Colon (tissue), 2 donors: ENCODE measurements at regions not wholly inside any gene's neighbourhood (a gene's known extent, or its start where the extent isn't known, plus 50 kb on each side); places are given as distances from the start of the nearest gene placed in this dataset.
"Not testable (repeated sequence)": the region's sequence is repeated elsewhere in the genome, so short reads cannot be mapped to it uniquely, and the experiment has no call there.

Experiments used
- FAIRE-seq: peaks from 2 replicates; lab custom pipeline; 2012; peaks lifted over from hg19 to GRCh38; lab: Jason Lieb, UNC
- donor health status: control.
- donor health status: control.

- FAIRE-seq, result no peak
Measured at GRCh38 chr15:26125664-26126063, 262.5 kb upstream of the ATP10A start.

DNA sequence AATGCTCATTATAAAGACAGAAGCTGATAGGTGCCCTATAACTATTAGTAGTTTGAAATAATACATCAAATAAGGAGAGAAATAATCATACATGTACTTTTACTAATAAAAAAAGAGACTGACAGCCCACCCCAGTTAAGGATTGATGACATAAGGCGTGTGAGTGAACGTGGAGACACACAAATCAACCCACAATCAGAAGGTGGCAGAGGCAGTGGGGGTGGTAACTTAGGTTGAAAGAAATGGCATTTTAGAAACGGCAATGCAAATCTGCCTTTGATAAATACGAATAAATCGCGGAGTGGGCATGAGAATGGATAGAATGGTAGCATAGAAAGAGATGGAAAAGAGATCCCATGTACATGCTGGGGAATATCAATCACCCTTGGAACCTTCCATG lies 256.2 kb upstream of the ATP10A start:
- FAIRE-seq, result no peak

DNA sequence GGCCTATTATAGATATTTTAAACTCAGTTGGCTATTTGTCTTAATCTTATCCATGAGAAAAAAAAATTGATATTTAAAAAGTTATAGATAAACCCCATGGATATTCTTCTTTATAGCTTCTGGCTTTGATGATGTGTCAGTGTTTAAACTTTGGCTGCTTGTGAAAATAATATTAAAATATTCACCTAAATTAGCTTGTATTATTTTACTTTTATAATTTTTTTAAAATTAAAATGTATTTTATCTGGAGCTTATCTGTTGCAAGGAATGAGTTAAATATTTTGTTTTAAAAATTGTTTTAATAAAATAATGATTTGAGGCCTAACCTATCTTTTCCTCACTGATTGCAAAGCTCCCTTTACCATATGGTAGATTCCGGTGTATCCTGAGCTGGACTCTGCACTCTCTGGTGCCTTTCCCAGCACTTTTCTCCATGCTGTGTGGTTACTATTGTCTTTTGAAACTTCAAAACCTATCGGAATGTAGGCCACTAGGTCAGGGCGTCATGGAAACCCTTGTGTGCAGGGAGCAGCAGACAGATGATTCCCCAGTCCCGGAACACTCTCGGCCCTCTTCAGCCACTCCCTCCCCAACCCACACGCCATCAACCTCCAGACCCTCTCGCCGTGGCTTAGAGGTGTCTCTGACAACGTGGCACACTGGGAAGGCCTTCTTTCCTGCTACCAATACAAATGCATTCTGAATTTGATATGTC lies 252.3 kb upstream of the ATP10A start:
- FAIRE-seq, result no peak

GRCh38 chr15:26114128-26114527 lies 251.0 kb upstream of the ATP10A start:
- FAIRE-seq, result not testable (repeated sequence)

GRCh38 chr15:26113296-26113695 lies 250.2 kb upstream of the ATP10A start:
- no peak for FAIRE-seq

DNA sequence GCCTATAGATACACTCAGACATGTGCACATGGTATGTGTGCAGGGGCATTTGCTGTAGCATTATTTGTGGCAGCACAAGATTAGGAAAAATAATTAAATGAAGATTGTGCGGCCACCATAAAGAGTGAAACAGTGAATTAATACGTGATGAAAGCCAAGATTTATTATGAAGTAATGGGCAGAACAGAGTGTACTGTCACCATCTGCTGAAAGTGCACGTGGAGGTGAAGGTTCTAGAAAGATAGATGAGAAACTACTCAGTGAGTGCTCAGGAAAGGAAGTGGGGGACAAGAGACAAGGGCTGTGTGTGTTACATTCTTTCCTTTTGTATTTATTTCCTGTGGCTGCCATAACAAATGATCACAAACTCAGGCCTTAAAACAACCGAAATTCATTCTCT lies 246.1 kb upstream of the ATP10A start:
- no peak for FAIRE-seq

GRCh38 chr15:26106556-26106955 lies 243.4 kb upstream of the ATP10A start:
- FAIRE-seq, result no peak

GRCh38 chr15:26103002-26103404 lies 239.9 kb upstream of the ATP10A start:
- no peak for FAIRE-seq

DNA sequence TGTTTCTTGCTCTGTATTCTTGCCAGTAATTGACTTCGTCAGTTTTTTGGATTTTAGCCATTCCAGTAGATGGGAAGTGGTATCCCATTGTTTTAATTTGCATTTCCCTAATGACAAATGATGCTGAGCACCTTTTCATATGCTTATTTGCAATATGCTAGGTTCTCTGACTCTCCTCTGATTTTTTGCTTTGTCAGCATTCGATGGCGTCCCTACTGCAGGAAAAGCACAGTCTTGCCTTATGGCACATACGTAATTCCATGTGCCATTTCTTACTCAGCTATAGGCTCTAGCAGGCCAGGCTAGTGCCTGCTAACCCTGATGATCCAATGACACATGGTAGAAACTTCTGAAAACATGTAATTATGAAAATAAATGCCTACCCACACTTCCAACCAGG lies 239.2 kb upstream of the ATP10A start:
- no peak for FAIRE-seq

DNA sequence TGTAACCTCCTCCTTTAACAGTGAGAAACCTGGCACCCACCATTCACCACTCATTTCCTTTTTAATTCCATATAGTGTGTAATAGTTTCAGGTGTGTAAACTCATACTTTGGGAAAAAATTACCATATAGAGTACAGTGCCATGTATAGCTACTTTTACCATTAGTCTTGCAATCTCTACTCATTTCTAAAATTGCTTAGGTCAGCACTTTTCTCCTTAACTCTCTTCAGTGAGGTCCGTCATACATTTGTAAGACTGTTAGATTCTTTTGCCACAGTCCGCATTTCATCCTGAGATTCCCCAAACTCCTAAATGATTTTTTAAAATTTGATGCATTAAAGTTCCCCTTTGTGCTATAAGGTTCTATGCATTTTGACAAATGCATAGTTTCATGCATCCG lies 238.3 kb upstream of the ATP10A start:
- FAIRE-seq, result no peak

DNA sequence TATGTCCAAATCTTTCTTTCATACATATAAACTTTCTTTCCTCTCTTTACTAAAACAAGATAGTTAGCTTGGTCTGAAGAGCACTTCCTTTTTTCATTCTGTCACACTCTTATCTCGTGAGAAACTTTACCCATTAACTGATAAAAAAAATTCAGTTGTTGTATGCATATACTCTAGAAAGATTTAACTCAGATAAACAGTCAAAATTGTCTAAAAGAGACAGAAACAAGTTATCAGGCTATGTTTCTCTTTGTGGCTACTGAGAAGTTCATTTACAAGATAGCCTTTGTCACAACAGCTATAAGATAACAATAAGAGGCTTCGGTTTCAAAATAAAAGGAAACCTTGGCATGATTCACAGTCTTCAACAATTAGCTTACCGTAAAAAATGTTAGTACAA lies 235.7 kb upstream of the ATP10A start:
- no peak for FAIRE-seq

- no peak for FAIRE-seq
Measured at GRCh38 chr15:26097216-26097615, 234.1 kb upstream of the ATP10A start.

GRCh38 chr15:26096581-26096980 lies 233.5 kb upstream of the ATP10A start:
- FAIRE-seq, result no peak

DNA sequence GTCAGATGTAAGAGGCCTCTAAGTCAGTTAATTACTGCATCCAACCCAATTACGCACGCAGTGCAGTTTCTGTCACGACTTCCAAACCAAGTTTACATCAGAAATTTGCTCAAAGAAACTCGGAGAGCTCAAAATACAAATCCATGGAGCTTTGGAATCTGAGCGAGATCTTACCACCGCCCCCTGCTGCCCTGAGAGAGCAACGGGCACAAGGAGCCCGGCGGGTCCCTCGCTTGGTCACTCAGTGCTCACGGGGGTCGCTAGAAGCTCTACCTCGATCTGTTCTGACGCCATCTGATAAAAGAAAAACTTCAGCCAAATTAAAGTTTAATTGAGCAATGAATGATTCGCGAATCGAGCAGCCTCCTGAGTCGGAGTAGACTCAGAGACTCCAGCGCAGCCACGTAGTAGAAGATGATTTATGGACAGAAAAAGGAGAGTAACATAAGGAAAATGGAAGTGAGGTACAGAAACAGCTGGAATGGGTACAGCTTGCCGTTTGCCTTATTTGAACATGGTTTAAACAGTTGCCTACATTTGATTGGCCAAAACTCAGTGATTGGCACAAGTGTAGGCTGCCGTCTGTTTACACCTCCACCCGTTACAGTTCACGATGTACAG lies 232.7 kb upstream of the ATP10A start:
- FAIRE-seq, result no peak

DNA sequence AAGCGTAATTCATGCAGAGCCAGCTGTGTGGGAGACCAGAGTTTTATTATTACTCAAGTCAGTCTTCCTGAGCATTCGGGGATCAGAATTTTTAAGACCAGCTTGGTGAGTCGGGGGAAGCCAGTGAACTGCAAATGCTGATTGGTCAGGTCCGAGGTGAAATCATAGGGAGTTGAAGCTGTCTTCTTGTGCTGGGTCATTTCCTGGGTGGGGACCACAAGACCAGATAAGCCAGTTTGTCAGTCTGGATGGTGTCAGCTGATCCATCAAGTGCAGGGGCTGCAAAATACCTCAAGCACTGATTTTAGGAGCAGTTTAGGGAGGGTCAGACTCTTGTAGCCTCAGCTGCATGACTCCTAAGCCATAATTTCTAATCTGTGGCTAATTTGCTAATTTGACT lies 228.1 kb upstream of the ATP10A start:
- no peak for FAIRE-seq

GRCh38 chr15:26087881-26088280 lies 224.8 kb upstream of the ATP10A start:
- FAIRE-seq, result no peak

DNA sequence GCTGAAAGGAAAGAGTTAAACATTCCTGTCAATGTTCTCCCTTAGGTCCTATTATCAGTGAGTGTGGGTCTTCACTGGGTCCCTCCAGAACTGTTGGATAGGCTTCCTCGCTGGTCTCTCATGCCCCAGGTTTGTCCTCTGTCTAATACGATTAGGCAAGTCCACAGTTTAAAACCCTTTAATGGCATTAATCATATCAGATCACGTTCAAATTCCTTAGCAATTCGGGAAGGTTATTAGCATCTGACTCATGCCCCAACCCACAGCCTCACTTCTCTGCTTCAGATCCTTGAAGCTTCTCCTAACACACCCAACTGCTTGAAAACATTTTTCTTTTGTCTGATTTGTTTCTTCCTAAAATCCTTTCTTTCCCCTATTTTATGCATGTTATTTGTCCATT lies 224.3 kb upstream of the ATP10A start:
- no peak for FAIRE-seq

DNA sequence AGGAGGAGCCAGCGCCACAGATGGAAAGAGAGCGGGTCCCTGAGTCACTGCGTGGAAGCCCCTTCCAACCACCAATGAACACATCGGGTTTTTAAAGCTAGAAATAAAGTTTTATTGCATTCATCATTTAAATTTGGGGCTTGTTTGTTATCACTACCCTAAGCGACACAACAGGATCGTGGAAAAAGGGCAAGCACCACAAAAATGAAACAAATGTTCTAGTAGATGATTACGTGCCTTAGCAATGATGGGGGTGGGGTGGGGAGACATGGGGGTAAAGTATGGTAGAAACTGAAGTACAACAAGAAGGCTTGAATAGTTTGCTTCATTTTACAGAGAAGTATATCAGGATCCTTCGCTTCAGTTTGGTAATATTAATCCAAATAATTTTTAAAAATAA lies 221.6 kb upstream of the ATP10A start:
- no peak for FAIRE-seq

DNA sequence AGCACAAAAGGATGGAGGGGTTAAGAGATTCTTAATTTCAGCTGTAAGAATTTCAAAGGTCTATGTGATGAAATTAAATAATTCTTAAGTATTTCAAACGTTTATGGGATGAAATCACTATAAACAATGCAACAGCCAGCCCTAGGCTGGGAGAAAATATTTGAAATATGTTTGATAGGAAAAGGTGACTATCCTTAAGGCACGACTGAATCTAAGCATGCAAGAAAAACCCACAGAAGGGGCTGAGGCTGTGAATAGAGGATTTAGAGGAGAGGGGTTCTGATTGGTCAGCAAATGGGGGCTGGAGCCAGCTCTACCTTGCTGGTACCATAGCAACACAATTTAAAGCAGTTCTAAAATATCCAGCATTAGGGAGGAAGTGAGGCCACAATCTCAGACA lies 220.8 kb upstream of the ATP10A start:
- no peak for FAIRE-seq

DNA sequence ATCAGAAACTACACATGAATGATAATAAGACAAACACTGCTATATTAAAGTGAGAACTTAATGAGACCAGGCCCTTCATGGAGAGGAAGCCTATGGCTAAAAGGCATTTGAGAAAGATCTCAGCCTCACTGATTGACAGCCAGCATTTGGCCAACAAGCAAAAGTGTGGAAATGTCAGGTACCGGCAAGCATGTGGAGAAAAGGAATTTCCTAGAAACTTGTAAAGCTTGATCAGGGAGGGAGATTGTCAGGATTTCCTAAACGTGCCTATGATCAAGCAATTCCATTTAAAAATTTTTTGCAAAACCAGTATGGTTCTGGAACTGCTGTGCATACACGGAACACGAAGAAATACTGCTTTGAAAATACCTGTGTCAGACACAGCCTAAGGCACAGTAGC lies 220.3 kb upstream of the ATP10A start:
- no peak for FAIRE-seq

DNA sequence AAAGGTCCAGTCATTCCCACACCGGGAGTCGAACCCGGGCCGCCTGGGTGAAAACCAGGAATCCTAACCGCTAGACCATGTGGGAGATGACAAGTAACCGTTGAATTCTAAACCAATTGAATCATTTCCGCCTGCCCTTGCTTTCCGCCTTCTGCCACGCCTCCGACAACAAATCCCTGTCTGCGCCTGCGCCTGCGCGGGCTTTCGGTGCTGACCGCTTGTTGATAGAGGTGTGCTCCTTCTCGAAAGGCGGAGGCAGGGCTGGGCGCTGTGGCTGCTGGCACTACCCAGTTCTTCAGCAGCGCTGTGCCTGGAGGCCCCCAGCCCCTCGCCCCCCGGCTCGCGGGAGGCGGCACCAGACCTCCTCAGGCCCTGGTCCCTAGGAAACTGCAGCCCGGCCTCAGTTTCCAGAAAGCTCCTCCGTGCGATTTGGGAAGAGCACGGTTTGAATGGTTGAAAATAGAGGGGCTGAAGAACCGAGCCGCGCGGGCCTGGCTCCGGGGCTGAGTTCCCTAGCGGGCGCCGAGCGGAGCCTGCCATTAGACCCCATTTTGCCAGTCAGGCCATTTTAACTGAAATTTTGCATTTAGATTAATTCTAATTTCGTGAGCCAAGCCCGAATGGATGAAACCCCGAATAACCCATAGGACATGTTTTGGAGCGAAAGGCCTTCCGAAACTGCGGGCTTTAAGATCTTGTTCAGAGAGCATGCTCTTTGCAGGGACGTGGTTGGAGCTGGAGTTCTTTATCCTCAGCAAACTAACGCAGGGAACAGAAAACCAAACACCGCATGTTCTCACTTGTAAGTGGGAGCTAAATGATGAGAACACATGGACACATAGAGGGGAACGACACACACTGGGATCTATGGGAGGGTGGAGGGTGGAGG lies 219.3 kb upstream of the ATP10A start:
- FAIRE-seq, result peak; percentile 38

- no peak for FAIRE-seq
Measured at GRCh38 chr15:26081758-26082220, 218.7 kb upstream of the ATP10A start.

DNA sequence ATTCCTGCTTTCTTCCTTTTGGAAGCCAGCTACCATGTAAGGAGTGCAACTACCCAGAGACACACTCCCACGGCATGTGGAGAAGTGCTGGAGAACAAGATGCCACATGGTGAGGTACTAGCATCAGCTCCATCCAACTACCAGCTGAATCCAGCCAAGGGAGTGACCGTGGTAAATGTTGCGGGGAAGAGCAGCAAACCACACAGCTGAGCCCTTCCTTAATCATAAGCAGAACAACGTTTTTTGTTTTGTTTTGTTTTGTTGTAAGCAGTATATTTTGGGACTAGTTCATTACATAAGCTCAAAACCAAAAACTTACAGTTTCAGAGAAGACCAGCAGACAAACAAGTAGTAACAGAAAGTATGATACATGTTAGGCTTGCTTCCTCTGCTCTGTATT lies 212.6 kb upstream of the ATP10A start:
- FAIRE-seq, result no peak
